GM21529 (cell line): ENCODE measurements at regions not wholly inside any gene's neighbourhood (a gene's known extent, or its start where the extent isn't known, plus 50 kb on each side); places are given as distances from the start of the nearest gene placed in this dataset.
A peak's percentile ranks its signal among the peaks of the same experiment; 100 is the strongest.
"Not testable (repeated sequence)": the region's sequence is repeated elsewhere in the genome, so short reads cannot be mapped to it uniquely, and the experiment has no call there.

Experiments
- ATAC-seq: cut with Tn5 transposase; IDR thresholded peaks from one replicate; pipeline ENCODE4 v1.9.1; 2021; ENCODE audit not compliant: unreplicated experiment

- ATAC-seq, result no peak
These were observed 425.3 kb downstream of the CSNK1G3 start for GRCh38 chr5:123937230-123937629.

GRCh38 chr5:123936548-123936947 is 424.6 kb downstream of the CSNK1G3 start:
- ATAC-seq, result no peak

DNA sequence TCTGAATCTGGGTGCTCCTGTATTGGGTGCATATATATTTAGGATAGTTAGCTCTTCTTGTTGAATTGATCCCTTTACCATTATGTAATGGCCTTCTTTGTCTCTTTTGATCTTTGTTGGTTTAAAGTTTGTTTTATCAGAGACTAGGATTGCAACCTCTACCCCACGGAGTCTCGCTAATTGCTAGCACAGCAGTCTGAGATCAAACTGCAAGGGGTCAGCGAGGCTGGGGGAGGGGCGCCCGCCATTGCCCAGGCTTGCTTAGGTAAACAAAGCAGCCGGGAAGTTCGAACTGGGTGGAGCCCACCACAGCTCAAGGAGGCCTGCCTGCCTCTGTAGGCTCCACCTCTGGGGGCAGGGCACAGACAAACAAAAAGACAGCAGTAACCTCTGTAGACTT is 421.8 kb downstream of the CSNK1G3 start:
- ATAC-seq, result not testable (repeated sequence)

DNA sequence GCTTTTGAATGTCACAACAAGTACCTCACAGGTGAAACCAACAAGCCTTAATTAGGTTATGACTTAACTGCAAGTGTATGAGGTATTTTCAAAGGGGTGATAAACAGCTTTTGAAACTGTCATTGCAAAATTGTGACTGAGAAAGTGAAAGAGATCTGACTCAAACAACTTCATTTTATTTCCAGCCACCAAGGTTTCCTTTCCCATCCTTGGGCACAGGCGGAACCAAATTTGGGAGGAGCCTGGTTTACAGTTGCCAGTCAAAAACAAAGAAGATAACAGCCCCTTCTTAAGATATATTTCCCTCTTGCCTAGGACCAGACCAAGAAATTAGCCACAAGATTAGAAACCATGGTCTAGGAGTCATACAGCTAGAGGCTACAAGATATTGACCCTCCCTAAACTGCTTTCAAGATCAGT is 417.1 kb downstream of the CSNK1G3 start:
- peak; percentile 86 for ATAC-seq

DNA sequence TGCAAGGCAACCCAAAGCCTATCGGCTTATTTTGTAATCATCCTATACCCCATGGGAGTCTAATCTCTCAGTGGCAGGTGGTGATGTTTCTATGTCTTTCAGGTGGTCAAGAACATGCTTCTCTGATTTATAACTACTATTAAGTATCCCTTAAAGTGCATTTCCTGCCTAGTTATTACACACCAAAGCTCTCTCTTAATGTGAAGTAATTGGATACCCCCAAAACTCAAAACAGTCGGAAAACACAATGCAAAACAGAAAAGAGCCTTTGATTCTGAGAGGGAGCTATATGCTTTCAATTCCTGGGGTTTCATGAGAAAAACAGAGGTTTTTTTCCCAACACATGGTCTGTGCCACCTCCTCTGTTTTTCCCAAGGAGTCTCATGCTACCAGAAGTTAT is 416.4 kb downstream of the CSNK1G3 start:
- ATAC-seq, result no peak

DNA sequence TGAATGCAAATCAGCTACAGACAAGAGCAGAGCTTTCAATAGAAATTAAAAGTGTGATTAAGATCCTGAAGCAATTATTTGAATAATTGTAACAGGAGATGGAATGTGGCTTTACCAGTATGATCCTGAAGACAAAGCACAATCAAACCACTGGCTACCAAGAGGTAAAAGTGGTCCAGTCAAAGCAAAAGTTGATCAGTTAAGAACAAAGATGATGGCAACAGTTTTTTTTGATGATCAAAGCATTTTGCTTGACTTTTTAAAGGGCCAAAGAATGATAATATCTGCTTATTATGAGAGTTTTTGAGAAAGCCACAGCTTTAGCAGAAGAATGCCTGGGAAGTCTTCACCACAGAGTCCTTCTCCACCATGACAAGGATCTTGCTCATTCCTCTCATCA is 409.2 kb downstream of the CSNK1G3 start:
- ATAC-seq, result no peak

DNA sequence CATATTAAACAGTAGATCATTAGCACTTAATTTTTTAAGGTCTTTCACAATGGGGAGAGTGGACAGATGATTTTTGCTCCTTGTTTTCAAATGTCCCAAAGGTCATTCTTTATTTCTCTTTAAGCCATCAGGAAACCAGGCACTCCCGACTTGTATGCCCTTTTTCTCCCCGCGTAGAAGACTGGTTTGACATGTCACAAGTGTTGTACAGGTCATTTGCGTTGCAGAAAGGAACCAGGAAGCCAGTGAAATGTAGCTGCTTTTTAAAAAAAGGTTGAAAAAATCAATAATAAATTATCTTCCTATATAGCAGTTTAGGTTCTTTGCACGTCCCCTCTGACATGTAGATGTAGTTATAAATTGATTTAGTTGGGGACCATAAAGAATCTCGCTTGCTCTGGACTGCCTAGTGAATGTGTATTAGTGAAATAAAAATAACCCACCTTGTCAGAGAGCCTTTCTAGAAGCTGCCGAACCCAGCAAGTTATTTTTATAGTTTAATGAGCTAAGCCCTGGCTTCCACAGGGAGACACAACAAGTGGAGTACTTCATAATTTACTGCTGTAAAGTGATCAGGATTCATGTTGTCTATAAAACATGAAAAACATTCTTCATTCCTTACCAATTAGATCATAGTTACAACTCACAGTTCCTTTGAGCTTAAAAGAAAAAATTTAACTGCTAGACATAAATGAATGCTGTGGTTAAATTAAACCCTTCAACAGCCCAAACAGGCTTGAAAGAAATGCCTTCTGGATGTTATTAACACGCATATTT is 404.6 kb downstream of the CSNK1G3 start:
- ATAC-seq, result no peak

DNA sequence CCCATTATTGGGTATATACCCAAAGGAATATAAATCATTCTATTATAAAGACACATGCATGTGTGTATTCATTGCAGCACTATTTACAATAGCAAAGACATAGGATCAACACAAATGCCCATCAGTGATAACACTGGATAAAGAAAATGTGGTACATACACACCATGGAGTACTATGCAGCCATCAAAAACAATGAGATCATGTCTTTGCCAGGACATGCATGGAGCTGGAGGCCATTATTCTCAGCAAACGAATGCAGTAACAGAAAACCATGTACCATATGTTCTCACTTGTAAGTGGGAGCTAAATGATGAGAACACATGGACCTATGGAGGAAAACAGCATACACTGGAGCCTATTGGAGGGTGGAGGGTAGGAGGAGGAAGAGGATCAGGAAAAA is 402.4 kb downstream of the CSNK1G3 start:
- ATAC-seq, result no peak

DNA sequence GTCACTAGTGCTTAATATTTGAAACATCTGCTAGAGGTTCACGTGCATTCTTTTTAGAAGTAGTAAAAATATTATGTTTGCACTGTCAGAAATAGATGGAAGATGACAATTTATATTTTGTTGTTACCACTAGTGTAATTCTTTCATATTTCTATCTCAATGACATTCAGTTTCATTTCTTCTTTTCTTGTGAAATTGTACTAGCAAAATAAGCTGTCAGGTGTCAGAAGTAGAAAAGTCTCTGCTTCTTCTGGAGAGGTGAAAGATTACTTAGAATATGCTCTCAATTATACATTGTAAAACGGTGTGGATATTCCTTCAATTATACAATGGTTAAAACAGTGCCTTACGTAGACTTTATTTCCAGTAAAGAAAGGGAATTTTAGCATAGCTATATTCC is 395.4 kb downstream of the CSNK1G3 start:
- ATAC-seq, result peak; percentile 65

DNA sequence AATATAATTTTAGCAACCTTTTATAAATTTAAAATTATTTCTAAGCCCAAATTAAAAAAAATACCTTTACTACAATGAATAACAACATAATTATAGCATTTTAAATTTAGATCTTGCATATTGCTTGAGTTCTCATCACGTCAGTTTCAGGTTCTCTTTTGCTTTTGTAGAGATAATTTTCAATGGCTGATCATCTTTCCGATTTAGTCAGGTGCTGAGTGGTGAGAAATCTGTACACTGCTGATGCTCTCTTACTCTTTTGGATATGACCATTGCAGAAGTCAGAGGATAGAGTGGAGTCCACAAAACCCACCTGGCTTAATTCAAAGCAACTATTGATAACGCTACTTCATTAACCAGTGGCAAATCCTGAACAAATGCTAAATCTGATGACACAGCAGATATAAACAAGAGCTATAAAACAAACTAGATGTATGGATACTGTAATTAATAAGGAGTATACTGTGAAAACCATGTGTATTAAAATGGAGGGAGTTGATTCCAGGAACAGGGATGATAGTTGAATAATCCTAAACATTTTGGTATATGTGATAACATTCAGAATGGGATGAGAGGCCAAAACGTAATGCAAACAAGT is 394.8 kb downstream of the CSNK1G3 start:
- ATAC-seq, result peak; percentile 42

GRCh38 chr5:123885081-123885480 is 373.1 kb downstream of the CSNK1G3 start:
- ATAC-seq, result no peak

DNA sequence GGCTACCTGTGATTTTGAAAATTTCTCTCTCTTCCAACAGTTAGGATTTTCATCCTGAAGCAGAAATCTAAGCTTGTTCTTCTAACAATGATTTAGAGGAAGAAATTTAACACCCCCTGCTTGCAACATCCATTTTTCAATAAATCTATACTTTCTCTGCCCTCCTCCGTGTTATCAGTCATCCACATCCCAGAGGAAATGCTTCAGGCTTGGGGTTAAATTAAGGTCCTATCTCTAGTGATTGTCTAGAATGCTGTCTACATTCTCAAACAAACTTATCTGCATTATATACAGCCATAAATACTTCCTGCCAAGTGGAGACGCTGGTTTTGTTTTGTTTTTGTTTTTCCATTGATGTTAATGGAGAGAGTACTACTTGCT is 371.0 kb downstream of the CSNK1G3 start:
- ATAC-seq, result no peak

DNA sequence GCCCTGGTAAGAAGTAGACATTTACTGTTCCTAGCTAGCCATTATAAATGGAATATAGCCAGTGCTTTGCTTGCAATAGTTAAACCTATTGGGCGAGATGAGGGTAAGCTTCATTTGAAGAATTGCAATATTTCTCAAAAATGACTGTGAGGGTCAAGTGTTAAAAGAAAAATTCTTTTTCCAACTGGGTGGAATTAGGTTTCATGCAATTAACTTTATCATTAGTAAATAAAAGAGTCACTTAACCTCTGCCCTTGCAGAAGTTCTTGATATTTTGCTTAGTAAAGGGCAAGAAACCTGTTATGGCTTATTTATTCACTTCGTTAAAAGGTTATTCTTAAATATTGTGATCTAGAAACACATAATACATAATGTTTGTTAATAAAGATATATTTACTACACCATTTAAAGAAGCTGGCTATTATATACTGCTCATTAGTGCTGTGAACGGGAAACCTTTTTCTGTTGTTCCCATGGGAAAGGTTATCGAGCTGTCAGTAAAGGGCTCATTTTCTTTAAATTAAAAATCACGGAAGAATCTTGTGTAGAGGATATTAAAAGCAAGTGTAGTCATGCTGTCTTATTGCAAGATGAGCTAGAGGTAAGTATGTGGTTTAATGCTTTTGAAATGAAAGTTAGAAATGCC is 370.5 kb downstream of the CSNK1G3 start:
- no peak for ATAC-seq

- no peak for ATAC-seq
These were observed 369.8 kb downstream of the CSNK1G3 start for GRCh38 chr5:123881759-123882244.

- no peak for ATAC-seq
These were observed 368.9 kb downstream of the CSNK1G3 start for GRCh38 chr5:123880875-123881274.

DNA sequence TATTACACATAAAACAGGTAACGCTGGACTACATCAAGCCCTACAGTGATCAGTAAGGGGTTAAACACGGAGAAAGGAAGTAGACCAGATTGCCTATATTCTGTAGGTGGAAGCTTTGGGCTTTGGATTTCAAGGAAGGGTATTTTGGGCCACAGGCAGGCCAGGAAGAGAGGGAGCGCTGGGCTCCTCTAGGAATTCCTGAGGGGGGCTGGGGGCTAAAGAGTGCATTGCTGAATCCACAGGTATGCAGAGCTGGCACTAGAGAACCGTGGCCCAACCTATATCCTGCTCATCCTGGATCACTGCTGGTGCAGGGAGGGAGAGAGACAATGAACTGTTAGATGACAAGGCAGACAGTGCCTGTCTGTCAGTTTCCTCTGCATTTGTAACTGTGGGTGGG is 367.1 kb downstream of the CSNK1G3 start:
- ATAC-seq, result no peak

DNA sequence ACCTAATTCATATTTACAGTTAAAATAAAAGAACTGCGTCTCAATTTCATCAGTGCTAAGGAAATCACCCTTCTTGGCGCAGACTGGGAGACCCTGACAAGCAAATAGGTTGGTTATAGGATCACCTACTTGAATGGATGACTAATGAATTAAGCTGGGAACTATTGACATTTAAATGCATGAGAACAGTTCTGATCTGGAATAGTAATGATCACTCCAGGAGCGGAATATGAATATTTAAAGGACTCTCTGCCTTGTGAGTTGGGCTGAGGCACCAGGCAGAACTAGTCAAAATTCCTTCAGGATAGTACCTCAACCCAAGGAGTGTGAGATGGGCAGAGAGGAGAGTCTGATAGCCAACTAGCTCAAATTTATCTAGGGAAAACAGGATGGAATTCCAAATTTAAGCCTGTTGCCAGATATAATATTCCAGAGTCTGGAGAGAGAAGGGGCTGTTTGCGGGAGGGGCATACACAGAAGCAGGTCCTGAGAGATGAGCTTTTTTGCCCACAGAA is 364.4 kb downstream of the CSNK1G3 start:
- no peak for ATAC-seq

DNA sequence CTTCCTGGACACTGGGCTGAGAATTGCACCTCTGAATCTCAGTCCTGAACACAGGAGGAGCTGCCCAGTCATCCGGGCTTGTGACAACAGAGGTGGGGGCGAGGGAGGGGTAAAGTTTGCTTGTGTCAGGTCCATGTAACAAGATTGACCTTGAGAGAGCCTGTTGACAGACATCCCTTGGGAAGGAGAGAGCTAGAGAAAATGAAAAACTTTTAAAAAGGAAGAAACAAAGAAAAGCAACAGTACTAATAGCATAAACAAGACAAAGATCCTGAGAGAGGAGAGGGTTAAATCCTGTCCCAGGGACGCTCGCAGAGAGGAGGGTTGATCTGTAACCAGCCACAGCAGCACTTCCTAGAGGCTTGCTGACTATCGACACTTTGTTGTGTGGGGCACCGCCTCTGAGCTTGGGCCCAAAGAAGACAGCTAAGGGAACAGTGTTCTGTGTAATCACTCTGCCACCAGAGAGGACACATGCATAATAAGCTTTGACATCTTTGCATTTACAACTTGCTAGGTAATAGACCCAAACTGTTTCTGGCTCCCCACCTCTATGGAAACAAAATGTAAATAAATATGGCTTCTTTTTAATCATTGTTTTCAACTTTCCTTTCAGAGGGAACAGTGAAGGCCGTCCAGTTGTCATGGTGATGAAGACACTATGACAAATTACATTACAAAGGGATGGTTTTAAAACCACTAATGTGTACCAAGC is 363.7 kb downstream of the CSNK1G3 start:
- no peak for ATAC-seq

- no peak for ATAC-seq
These were observed 362.7 kb downstream of the CSNK1G3 start for GRCh38 chr5:123874600-123875201.

DNA sequence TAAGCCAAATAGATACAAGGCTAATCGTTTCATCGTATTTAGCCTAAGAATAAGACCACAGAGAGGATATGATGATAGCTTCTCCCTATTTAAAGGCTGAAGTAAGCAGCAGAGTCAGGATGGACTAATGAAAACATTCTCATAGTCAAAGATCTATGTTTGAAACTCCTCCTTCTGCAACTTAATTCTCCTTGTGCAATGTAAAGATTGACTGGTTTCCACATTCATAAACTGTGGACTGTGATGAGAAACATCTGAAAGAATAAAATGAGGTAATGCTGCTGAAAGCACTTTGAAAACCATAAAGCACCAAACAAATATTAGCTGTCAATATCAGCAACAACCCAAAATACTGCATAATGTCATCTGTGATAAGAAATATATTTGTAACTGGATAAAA is 361.9 kb downstream of the CSNK1G3 start:
- no peak for ATAC-seq

GRCh38 chr5:123871373-123871772 is 359.4 kb downstream of the CSNK1G3 start:
- ATAC-seq, result no peak
